UCSD-AML1 (cell line): ENCODE measurements at regions not wholly inside any gene's neighbourhood (a gene's known extent, or its start where the extent isn't known, plus 50 kb on each side); places are given as distances from the start of the nearest gene placed in this dataset.

Experiments
- DNase-seq: peaks from one replicate; lab custom pipeline; 2025; ENCODE audit not compliant: unreplicated experiment; lab: John Stamatoyannopoulos, UW

- DNase-seq = no peak
Measured at GRCh38 chr6:145485288-145485687, 250.0 kb downstream of the EPM2A start.

GRCh38 chr6:145486306-145486705 is 249.0 kb downstream of the EPM2A start:
- no peak for DNase-seq

DNA sequence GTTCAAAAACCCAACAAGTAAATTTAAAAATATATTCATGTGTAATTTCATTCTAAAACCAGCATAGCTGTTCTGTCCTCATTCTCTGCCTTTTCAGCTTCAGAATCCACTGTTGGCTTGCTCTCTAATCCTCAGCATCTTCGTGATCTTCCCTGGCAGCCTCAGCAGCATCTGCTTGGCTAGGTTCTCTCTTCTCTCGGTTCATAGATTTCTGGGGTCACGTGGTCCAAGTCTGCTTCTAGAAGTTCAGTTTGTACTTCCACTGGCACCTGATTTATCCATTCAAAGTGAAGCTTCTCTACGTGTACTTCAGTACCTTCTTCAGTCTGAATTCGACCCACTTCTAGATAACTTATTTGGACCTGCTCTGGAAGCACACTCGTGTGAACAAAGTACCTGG is 245.7 kb downstream of the EPM2A start:
- DNase-seq = no peak

- no peak for DNase-seq
Measured at GRCh38 chr6:145490068-145490467, 245.3 kb downstream of the EPM2A start.

GRCh38 chr6:145491126-145491525 is 244.2 kb downstream of the EPM2A start:
- DNase-seq = no peak

- DNase-seq = no peak
Measured at GRCh38 chr6:145497006-145497405, 238.3 kb downstream of the EPM2A start.

- no peak for DNase-seq
Measured at GRCh38 chr6:145498425-145498824, 236.9 kb downstream of the EPM2A start.

DNA sequence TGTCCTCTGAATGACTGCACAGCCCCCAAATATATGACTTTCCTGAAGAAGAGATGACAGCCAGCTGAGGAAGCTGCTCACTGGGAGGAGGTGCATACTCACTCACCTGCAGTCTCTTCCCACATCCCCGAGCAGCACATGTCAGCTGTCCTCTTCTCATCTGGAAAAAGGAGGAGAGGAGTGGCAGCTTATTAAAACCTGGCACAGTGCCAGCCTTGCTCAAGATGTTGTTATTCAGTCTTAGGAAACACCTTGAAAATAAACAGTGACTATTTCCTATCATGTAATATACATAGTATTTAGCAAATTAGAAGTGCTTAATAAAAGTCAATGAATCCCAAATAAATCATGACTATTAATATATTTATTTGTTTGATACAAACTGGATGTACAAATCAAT is 232.9 kb downstream of the EPM2A start:
- no peak for DNase-seq

DNA sequence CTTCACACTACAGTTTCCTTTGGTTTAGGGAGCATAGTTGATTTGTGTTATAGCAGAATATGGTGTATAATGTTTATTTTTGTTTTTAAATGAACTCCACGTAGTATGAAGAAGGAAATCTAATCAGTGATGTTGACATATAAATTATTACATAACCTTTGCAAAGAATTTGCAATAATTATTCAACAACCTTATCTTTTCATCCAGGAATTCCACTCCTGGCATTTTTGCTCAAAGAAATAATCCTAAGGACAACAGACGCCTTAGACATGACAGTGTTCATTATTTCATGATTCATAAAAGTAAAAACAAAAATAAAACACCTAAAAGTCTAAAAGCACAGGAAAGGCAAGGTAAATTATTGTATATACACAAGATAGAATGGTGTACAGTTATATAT is 229.2 kb downstream of the EPM2A start:
- no peak for DNase-seq

GRCh38 chr6:145506565-145506964 is 228.8 kb downstream of the EPM2A start:
- no peak for DNase-seq

DNA sequence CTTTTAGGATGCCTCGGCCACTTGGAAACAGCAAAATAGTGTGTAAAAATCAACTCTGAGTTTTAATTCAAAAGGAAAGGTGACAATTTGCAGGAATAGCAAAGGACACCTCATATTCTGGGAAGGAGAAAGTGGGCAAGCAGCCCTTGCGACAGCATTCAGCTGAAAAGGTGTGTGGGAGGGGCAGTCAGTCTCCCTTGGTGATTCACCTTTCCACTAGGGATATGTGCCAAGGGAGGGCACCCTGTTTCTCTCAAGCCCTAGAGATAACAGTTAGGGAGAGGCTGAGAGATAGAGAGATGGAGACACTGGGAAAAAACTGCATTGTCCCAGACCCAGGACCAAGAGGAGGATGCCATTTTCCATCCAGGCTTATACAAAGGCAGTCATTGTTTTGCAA is 228.1 kb downstream of the EPM2A start:
- no peak for DNase-seq

DNA sequence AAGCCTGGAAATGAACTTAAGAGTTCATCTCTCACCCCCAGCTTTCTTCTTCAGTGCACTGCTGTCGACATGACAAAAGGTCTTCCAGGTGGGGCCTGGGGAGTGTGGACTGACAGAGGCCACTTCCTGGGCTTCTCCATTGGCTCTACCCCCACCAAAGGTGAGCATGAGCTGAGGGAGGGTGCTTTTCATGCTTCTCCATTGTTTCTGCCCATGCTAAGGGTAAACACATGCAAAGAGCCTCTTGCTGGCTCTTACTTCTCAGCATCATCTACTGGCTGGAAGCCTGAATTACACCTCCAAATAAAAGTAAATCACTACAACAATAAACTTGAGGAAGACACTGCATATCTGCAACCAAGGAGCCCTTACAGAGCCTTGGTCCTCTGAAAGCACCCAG is 227.2 kb downstream of the EPM2A start:
- no peak for DNase-seq

- no peak for DNase-seq
Measured at GRCh38 chr6:145517492-145517891, 217.8 kb downstream of the EPM2A start.

DNA sequence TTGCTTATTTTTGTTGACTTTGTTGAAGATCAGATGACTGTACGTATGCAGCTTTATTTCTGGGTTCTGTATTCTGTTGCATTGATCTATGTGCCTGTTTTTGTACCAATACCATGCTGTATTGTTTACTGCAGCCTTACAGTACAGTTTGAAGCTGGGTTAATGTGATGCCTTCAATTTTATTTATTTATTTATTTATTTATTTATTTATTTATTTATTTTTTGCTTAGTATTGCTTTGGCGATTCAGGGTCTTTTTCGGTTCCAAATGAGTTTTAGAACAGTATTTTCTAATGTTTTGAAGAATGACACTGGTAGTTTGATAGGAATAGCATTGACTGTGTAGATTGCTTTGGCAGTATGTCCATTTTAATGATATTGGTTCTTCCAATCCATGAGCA is 210.3 kb downstream of the EPM2A start:
- DNase-seq = no peak

- no peak for DNase-seq
Measured at GRCh38 chr6:145529582-145529981, 205.7 kb downstream of the EPM2A start.

DNA sequence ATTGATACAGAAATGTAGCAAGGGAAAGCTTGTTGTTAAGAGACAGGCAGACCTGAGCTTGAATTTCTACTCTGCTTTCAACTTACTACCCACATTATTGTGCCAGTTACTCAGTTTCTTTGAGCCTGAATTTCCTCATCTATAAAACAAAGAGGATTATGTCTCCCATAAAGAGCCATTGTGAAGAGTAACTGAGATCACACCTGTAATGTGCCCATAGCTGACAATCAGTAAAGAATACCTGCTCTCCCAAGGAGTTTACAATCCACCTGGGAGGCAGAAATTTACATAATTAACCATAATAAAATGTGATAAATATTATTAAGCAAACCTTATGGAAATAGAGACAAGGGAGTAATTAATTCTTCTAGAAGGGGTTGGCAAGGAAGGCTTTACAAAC is 204.9 kb downstream of the EPM2A start:
- no peak for DNase-seq

- DNase-seq = no peak
Measured at GRCh38 chr6:145531032-145531431, 204.3 kb downstream of the EPM2A start.

- no peak for DNase-seq
Measured at GRCh38 chr6:145531822-145532221, 203.5 kb downstream of the EPM2A start.

DNA sequence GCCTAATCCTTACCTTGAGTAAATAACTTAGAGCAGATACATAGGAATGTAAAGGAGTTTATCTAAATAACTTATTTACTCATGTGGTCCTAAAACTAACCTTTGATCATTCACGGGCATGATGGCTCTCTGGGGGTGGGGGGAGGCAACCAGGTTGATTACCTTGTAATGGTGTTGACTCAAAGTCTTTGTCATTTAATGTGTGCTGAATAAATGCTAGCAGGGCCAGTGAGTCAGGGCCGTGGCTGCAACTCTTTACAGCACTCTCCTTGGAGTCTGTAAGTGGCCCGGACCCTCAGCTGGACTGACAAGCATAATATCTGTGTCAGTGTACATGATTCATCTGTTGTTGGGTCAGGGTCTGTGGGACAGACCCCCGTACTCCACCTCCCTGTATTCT is 203.0 kb downstream of the EPM2A start:
- DNase-seq = no peak

DNA sequence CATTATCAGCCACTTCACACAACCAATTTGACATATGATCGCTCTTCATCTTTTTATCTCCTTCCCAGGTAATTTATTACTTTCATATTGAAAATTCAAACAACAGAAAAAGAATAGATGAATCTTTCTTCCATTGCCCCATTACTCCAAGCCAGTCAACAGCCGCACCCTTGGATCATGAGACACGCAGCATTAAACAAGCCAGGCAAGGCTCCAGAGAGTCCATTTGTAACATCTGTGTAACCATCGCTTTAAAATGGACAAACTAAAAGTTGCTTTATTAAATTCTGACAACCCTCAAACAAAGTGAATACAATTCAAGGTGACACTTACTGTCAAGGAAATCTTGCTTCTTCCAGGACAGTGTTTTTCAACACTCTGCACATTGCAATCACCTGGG is 200.3 kb downstream of the EPM2A start:
- DNase-seq = no peak

- DNase-seq = no peak
Measured at GRCh38 chr6:145538989-145539388, 196.3 kb downstream of the EPM2A start.

GRCh38 chr6:145539831-145540230 is 195.5 kb downstream of the EPM2A start:
- no peak for DNase-seq

- DNase-seq = no peak
Measured at GRCh38 chr6:145540741-145541140, 194.6 kb downstream of the EPM2A start.

GRCh38 chr6:145544041-145544440 is 191.3 kb downstream of the EPM2A start:
- no peak for DNase-seq
